ENCODE measurements at regions not wholly inside any gene's neighbourhood (a gene's known extent, or its start where the extent isn't known, plus 50 kb on each side); places are given as distances from the start of the nearest gene placed in this dataset.

DNA sequence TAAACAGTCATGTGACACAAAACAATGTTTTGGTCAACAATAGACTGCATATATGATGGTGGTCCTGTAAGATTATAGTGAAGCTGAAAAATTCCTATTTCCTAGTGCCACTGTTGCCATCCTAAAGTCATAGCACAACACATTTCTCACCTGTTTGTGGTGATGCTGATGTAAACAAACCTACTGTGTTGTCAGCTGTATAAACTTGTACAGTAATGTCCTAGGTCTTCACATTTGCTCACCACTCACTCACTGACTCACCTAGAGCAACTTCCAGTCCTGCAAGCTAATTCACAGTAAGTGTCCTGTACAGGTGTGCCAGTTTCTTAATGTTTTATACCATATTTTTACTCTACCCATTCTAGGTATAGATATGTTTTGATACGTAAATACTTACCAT, 326.1 kb upstream of the USP24 start:
- Mint-ChIP-seq H3K4me3 (no peak overlapping the region), H3K27me3 (ENCODE audit: low read depth) (peaks cover 3% of the 10 kb centered on the region; the same call in 1 of the 2 replicates), H3K27ac (no peak overlapping the region), H3K9me3 (no peaks in the 10 kb centered on the region; a peak in 1 of 5 replicates), H3K36me3 (ENCODE audit: insufficient read depth in 1 of 3, low read depth in 3 of 3) (no peaks in the 10 kb centered on the region), H3K4me1 (no peaks in the 10 kb centered on the region)
- TF ChIP-seq, protein P1, sequence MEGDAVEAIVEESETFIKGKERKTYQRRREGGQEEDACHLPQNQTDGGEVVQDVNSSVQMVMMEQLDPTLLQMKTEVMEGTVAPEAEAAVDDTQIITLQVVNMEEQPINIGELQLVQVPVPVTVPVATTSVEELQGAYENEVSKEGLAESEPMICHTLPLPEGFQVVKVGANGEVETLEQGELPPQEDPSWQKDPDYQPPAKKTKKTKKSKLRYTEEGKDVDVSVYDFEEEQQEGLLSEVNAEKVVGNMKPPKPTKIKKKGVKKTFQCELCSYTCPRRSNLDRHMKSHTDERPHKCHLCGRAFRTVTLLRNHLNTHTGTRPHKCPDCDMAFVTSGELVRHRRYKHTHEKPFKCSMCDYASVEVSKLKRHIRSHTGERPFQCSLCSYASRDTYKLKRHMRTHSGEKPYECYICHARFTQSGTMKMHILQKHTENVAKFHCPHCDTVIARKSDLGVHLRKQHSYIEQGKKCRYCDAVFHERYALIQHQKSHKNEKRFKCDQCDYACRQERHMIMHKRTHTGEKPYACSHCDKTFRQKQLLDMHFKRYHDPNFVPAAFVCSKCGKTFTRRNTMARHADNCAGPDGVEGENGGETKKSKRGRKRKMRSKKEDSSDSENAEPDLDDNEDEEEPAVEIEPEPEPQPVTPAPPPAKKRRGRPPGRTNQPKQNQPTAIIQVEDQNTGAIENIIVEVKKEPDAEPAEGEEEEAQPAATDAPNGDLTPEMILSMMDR (conservative IDR thresholded peaks at IDR 0.05): no peak
- no peaks in the 10 kb centered on the region for H4K20me1 ChIP-seq (ENCODE audit: control insufficient read depth, insufficient read depth, insufficient read length)
- no peak overlapping the region for H2BK12ac ChIP-seq (ENCODE audit: insufficient read length, low read depth, low read length)
- H3K27ac ChIP-seq (ENCODE audit: insufficient read length, low read depth, low read length): no peak overlapping the region
- no peak overlapping the region for H2AFZ ChIP-seq (ENCODE audit: low read length)
- no peak overlapping the region for H2BK120ac ChIP-seq (ENCODE audit: low read depth, low read length, poor library complexity, severe bottlenecking)
- no peak overlapping the region for H3K56ac ChIP-seq (ENCODE audit: insufficient read length, low read depth, low read length)
- no peak overlapping the region for H3K18ac ChIP-seq (ENCODE audit: insufficient read length, low read depth, low read length)
- no peaks in the 10 kb centered on the region for H3K23me2 ChIP-seq (ENCODE audit: insufficient read length, low read depth, low read length, poor library complexity, severe bottlenecking)
- no peaks in the 10 kb centered on the region for H3K4me1 ChIP-seq (ENCODE audit: insufficient read depth, low read length)
- no peak overlapping the region for H2AK5ac ChIP-seq (ENCODE audit: insufficient read length, low read length)
- no peak overlapping the region for H3K4me2 ChIP-seq (ENCODE audit: insufficient read depth, insufficient read length, low read length)
- DNase-seq: no peak
- no peaks in the 10 kb centered on the region for H3K9me3 ChIP-seq (ENCODE audit: control insufficient read depth, low read depth, low read length)
- no peaks in the 10 kb centered on the region for H3K27me3 ChIP-seq (ENCODE audit: insufficient read depth, low read length)
- H2BK15ac ChIP-seq (ENCODE audit: low read depth, low read length): no peak overlapping the region
- WGBS (ENCODE audit: extremely low coverage, insufficient read length, low lambda C conversion rate): no CpG with 5 or more reads among the region's 1 CpG
- no peak overlapping the region for H3K14ac ChIP-seq (ENCODE audit: insufficient read depth, low read length)
- H2BK5ac ChIP-seq (ENCODE audit: insufficient read length, low read length): no peak overlapping the region
- H2BK20ac ChIP-seq (ENCODE audit: low read depth, low read length, poor library complexity, severe bottlenecking): no peak overlapping the region
- H3K9ac ChIP-seq (ENCODE audit: extremely low read depth, insufficient read length, low read length): no peak overlapping the region
- no peaks in the 10 kb centered on the region for H3K79me2 ChIP-seq (ENCODE audit: insufficient read depth, low read length)
- no peak overlapping the region for H4K8ac ChIP-seq (replicated peaks; ENCODE audit: insufficient read length, low read depth, low read length)
- no peaks in the 10 kb centered on the region for H3K79me1 ChIP-seq (ENCODE audit: insufficient read depth, low read depth, low read length, poor library complexity, severe bottlenecking)
- no peak overlapping the region for H3K23ac ChIP-seq (ENCODE audit: insufficient read length, low read depth, low read length)
- H4K5ac ChIP-seq (ENCODE audit: insufficient read length, low read depth, low read length): no peak overlapping the region
- no peak overlapping the region for H3K4ac ChIP-seq (ENCODE audit: low read depth, low read length)
- no peak overlapping the region for H3T11ph ChIP-seq (ENCODE audit: low read length)
- H4K91ac ChIP-seq (ENCODE audit: insufficient read length, low read depth, low read length): no peak overlapping the region

Measured in H9 (cell line).